ENCODE measurements at regions not wholly inside any gene's neighbourhood (a gene's known extent, or its start where the extent isn't known, plus 50 kb on each side); places are given as distances from the start of the nearest gene placed in this dataset.

GRCh38 chr2:128467321-128467969, 148.8 kb upstream of the HS6ST1 start:
- no peaks in the 10 kb centered on the region for H3K27me3 ChIP-seq (ENCODE audit: insufficient read depth, low read length)
- H3K4me3 ChIP-seq (ENCODE audit: low read length): no peak overlapping the region
- peaks cover 16% of the 10 kb centered on the region for H3K9me3 ChIP-seq (ENCODE audit: low read depth, low read length)
- peaks cover under 1% of the 10 kb centered on the region for H3K4me1 ChIP-seq (ENCODE audit: insufficient read depth, low read length)

- Histone ChIP-seq H3K27me3 (ENCODE audit: insufficient read depth, low read length) (no peaks in the 10 kb centered on the region), H3K9me3 (ENCODE audit: low read depth, low read length) (peaks cover 16% of the 10 kb centered on the region), H3K4me1 (ENCODE audit: insufficient read depth, low read length) (peaks cover 8% of the 10 kb centered on the region), H3K4me3 (ENCODE audit: low read length) (no peak overlapping the region)
Measured at GRCh38 chr2:128468186-128468920, 149.7 kb upstream of the HS6ST1 start.

- Histone ChIP-seq H3K9me3 (ENCODE audit: low read depth, low read length) (peaks cover 16% of the 10 kb centered on the region), H3K4me1 (ENCODE audit: insufficient read depth, low read length) (peaks cover 14% of the 10 kb centered on the region), H3K27me3 (ENCODE audit: insufficient read depth, low read length) (no peaks in the 10 kb centered on the region), H3K4me3 (ENCODE audit: low read length) (no peak overlapping the region)
Measured at GRCh38 chr2:128469203-128469602, 150.5 kb upstream of the HS6ST1 start.

- H3K27me3 ChIP-seq (ENCODE audit: insufficient read depth, low read length): no peaks in the 10 kb centered on the region
- H3K4me3 ChIP-seq (ENCODE audit: low read length): no peak overlapping the region
- H3K9me3 ChIP-seq (ENCODE audit: low read depth, low read length): peaks cover 16% of the 10 kb centered on the region
- H3K4me1 ChIP-seq (ENCODE audit: insufficient read depth, low read length): peaks cover 14% of the 10 kb centered on the region
Measured at GRCh38 chr2:128469875-128470274, 151.2 kb upstream of the HS6ST1 start.

GRCh38 chr2:128472789-128473174, 154.1 kb upstream of the HS6ST1 start:
- H3K4me3 ChIP-seq (ENCODE audit: low read length): no peak overlapping the region
- H3K27me3 ChIP-seq (ENCODE audit: insufficient read depth, low read length): no peaks in the 10 kb centered on the region
- H3K9me3 ChIP-seq (ENCODE audit: low read depth, low read length): peaks cover 16% of the 10 kb centered on the region
- peaks cover 14% of the 10 kb centered on the region for H3K4me1 ChIP-seq (ENCODE audit: insufficient read depth, low read length)

GRCh38 chr2:128473175-128474035, 154.7 kb upstream of the HS6ST1 start:
- H3K4me3 ChIP-seq (ENCODE audit: low read length): no peak overlapping the region
- no peaks in the 10 kb centered on the region for H3K27me3 ChIP-seq (ENCODE audit: insufficient read depth, low read length)

GRCh38 chr2:128474036-128474955, 155.6 kb upstream of the HS6ST1 start:
- peaks cover 9% of the 10 kb centered on the region for H3K9me3 ChIP-seq (ENCODE audit: low read depth, low read length)
- H3K27me3 ChIP-seq (ENCODE audit: insufficient read depth, low read length): no peaks in the 10 kb centered on the region
- peaks cover 14% of the 10 kb centered on the region for H3K4me1 ChIP-seq (ENCODE audit: insufficient read depth, low read length)
- no peak overlapping the region for H3K4me3 ChIP-seq (ENCODE audit: low read length)

More at GRCh38 chr2:128473175-128474035, 154.7 kb upstream of the HS6ST1 start:
- Histone ChIP-seq H3K4me1 (ENCODE audit: insufficient read depth, low read length) (peaks cover 14% of the 10 kb centered on the region), H3K9me3 (ENCODE audit: low read depth, low read length) (peaks cover 16% of the 10 kb centered on the region)

GRCh38 chr2:128474962-128475361, 156.3 kb upstream of the HS6ST1 start:
- H3K4me3 ChIP-seq (ENCODE audit: low read length): no peak overlapping the region
- peaks cover 2% of the 10 kb centered on the region for H3K9me3 ChIP-seq (ENCODE audit: low read depth, low read length)
- no peaks in the 10 kb centered on the region for H3K27me3 ChIP-seq (ENCODE audit: insufficient read depth, low read length)
- peaks cover 14% of the 10 kb centered on the region for H3K4me1 ChIP-seq (ENCODE audit: insufficient read depth, low read length)

- Histone ChIP-seq H3K4me1 (ENCODE audit: insufficient read depth, low read length) (peaks cover 14% of the 10 kb centered on the region), H3K27me3 (ENCODE audit: insufficient read depth, low read length) (no peaks in the 10 kb centered on the region), H3K9me3 (ENCODE audit: low read depth, low read length) (no peaks in the 10 kb centered on the region), H3K4me3 (ENCODE audit: low read length) (no peak overlapping the region)
Measured at GRCh38 chr2:128475427-128476211, 157.0 kb upstream of the HS6ST1 start.

GRCh38 chr2:128477026-128477820, 158.6 kb upstream of the HS6ST1 start:
- H3K9me3 ChIP-seq (ENCODE audit: low read depth, low read length): no peaks in the 10 kb centered on the region
- H3K4me1 ChIP-seq (ENCODE audit: insufficient read depth, low read length): peaks cover 14% of the 10 kb centered on the region
- H3K4me3 ChIP-seq (ENCODE audit: low read length): no peak overlapping the region
- H3K27me3 ChIP-seq (ENCODE audit: insufficient read depth, low read length): no peaks in the 10 kb centered on the region

GRCh38 chr2:128477891-128478290, 159.2 kb upstream of the HS6ST1 start:
- H3K4me3 ChIP-seq (ENCODE audit: low read length): no peak overlapping the region

GRCh38 chr2:128485761-128486639, 167.3 kb upstream of the HS6ST1 start:
- Histone ChIP-seq H3K4me3 (ENCODE audit: low read length) (no peak overlapping the region), H3K4me1 (ENCODE audit: insufficient read depth, low read length) (no peaks in the 10 kb centered on the region), H3K9me3 (ENCODE audit: low read depth, low read length) (no peaks in the 10 kb centered on the region), H3K27me3 (ENCODE audit: insufficient read depth, low read length) (no peaks in the 10 kb centered on the region)

More at GRCh38 chr2:128477891-128478290, 159.2 kb upstream of the HS6ST1 start:
- no peaks in the 10 kb centered on the region for H3K9me3 ChIP-seq (ENCODE audit: low read depth, low read length)
- no peaks in the 10 kb centered on the region for H3K27me3 ChIP-seq (ENCODE audit: insufficient read depth, low read length)
- peaks cover 9% of the 10 kb centered on the region for H3K4me1 ChIP-seq (ENCODE audit: insufficient read depth, low read length)

Data from mononuclear cell (primary cell).